Erythroblast (primary cell): ENCODE measurements at regions not wholly inside any gene's neighbourhood (a gene's known extent, or its start where the extent isn't known, plus 50 kb on each side); places are given as distances from the start of the nearest gene placed in this dataset.

Experiments used
- GATA1 ChIP-seq: IDR thresholded peaks from 2 replicates; pipeline ENCODE4 v1.6.1; 2011; ENCODE audit warnings: low read depth, mild to moderate bottlenecking, control low read depth, low read length, moderate library complexity
- POLR2A ChIP-seq: IDR thresholded peaks from 2 replicates; pipeline ENCODE4 v1.6.1; 2011; ENCODE audit warnings: mild to moderate bottlenecking, low read length

DNA sequence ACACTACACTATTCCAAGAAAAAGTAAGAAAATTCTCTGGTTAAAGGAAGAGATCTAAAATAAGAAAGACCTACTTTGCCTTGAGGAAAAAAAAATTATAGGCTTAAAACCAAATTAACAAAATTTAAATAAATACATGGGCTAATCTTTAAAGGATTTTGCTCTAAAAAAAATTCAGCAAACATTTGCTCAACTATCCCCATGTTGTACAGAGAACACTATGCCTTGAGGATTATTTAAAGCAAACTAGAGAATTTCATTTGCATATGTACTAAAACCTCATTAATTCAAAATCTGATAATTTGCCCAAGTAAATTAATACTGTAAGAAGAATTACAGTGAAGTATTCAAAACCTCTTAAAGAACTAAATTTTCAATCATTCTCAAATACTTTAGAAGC is 71.6 kb upstream of the KCNIP4 start:
- no peak for TF ChIP-seq POLR2A
- no peak for TF ChIP-seq GATA1
